GM21381 (cell line): ENCODE measurements at regions not wholly inside any gene's neighbourhood (a gene's known extent, or its start where the extent isn't known, plus 50 kb on each side); places are given as distances from the start of the nearest gene placed in this dataset.

Experiments
- ATAC-seq: cut with Tn5 transposase; IDR thresholded peaks from one replicate; pipeline ENCODE4 v1.9.1; 2021; ENCODE audit warnings: mild to moderate bottlenecking, moderate library complexity; ENCODE audit not compliant: unreplicated experiment

GRCh38 chr4:3343358-3343757 is 50.5 kb downstream of the RGS12 start:
- ATAC-seq = no peak

GRCh38 chr4:3344104-3344503 is 51.3 kb downstream of the RGS12 start:
- ATAC-seq = no peak

- no peak for ATAC-seq
These were observed 51.8 kb downstream of the RGS12 start for GRCh38 chr4:3344596-3344995.

- no peak for ATAC-seq
These were observed 52.6 kb downstream of the RGS12 start for GRCh38 chr4:3345384-3345783.

GRCh38 chr4:3346146-3346545 is 53.3 kb downstream of the RGS12 start:
- ATAC-seq = peak; percentile 54

GRCh38 chr4:3347871-3348270 is 55.0 kb downstream of the RGS12 start:
- ATAC-seq = no peak

- no peak for ATAC-seq
These were observed 55.8 kb downstream of the RGS12 start for GRCh38 chr4:3348621-3349020.

GRCh38 chr4:3349116-3349515 is 56.3 kb downstream of the RGS12 start:
- ATAC-seq = no peak

- ATAC-seq = no peak
These were observed 59.2 kb downstream of the RGS12 start for GRCh38 chr4:3351997-3352396.

GRCh38 chr4:3352505-3352904 is 59.7 kb downstream of the RGS12 start:
- no peak for ATAC-seq

GRCh38 chr4:3352941-3353594 is 60.2 kb downstream of the RGS12 start:
- no peak for ATAC-seq

- no peak for ATAC-seq
These were observed 61.1 kb downstream of the RGS12 start for GRCh38 chr4:3353752-3354454.

GRCh38 chr4:3354455-3354811 is 61.6 kb downstream of the RGS12 start:
- no peak for ATAC-seq

GRCh38 chr4:3355266-3355748 is 62.5 kb downstream of the RGS12 start:
- ATAC-seq = peak; percentile 87

GRCh38 chr4:3358656-3359055 is 65.8 kb downstream of the RGS12 start:
- no peak for ATAC-seq

- ATAC-seq = no peak
These were observed 68.0 kb downstream of the RGS12 start for GRCh38 chr4:3360777-3361176.

- ATAC-seq = no peak
These were observed 68.6 kb downstream of the RGS12 start for GRCh38 chr4:3361406-3361805.

GRCh38 chr4:3361896-3362295 is 69.1 kb downstream of the RGS12 start:
- no peak for ATAC-seq

- no peak for ATAC-seq
These were observed 69.8 kb downstream of the RGS12 start for GRCh38 chr4:3362431-3363287.

- ATAC-seq = no peak
These were observed 70.8 kb downstream of the RGS12 start for GRCh38 chr4:3363411-3364141.

- no peak for ATAC-seq
These were observed 71.4 kb downstream of the RGS12 start for GRCh38 chr4:3364199-3364598.
